Neural progenitor cell (in vitro differentiated cells): ENCODE measurements at regions not wholly inside any gene's neighbourhood (a gene's known extent, or its start where the extent isn't known, plus 50 kb on each side); places are given as distances from the start of the nearest gene placed in this dataset. TPM values are rescaled to one million over a fixed set of nuclear protein-coding genes. Genes with fewer than 3 reads are reported as not detected.

Source experiments
- DNase-seq: peaks from one replicate; pipeline ENCODE4 v3.0.0-alpha.2; 2016; ENCODE audit warnings: low spot score
- H2AFZ ChIP-seq: fragments of 200-600 bp; sonication (generic); replicated peaks from 2 replicates; pipeline ENCODE4 v1.6.1; 2016; ENCODE audit warnings: antibody characterized with exemption
- H3F3A ChIP-seq: fragments of 200-600 bp; sonication (generic); 2 replicates; pipeline ENCODE4 v1.6.1; 2016; ENCODE audit warnings: antibody characterized with exemption, low read depth
- H3K27ac ChIP-seq: fragments of 200-600 bp; sonication (generic); 2 replicates; pipeline ENCODE4 v1.5.1; 2016; ENCODE audit warnings: mild to moderate bottlenecking
- H3K27me3 ChIP-seq: fragments of 200-600 bp; sonication (generic); 2 replicates; pipeline ENCODE4 v1.6.1; 2016; ENCODE audit warnings: mild to moderate bottlenecking, moderate library complexity
- H3K36me3 ChIP-seq: fragments of 200-600 bp; sonication (generic); 2 replicates; pipeline ENCODE4 v1.5.1; 2016
- H3K4me1 ChIP-seq: fragments of 200-600 bp; sonication (generic); 2 replicates; pipeline ENCODE4 v1.6.1; 2016; ENCODE audit warnings: mixed run types
- H3K4me2 ChIP-seq: fragments of 200-600 bp; sonication (generic); 2 replicates; pipeline ENCODE4 v1.6.1; 2016
- H3K4me3 ChIP-seq: fragments of 200-600 bp; sonication (generic); 2 replicates; pipeline ENCODE4 v1.5.1; 2016
- H3K79me2 ChIP-seq: fragments of 200-600 bp; sonication (generic); 2 replicates; pipeline ENCODE4 v1.6.1; 2016; ENCODE audit warnings: low read depth
- H3K9ac ChIP-seq: fragments of 200-600 bp; sonication (generic); 2 replicates; pipeline ENCODE4 v1.6.1; 2016
- H3K9me3 ChIP-seq: fragments of 200-600 bp; sonication (generic); 2 replicates; pipeline ENCODE4 v1.5.1; 2016; ENCODE audit warnings: low read depth
- H4K20me1 ChIP-seq: fragments of 200-600 bp; sonication (generic); 2 replicates; pipeline ENCODE4 v1.6.1; 2016; ENCODE audit warnings: low read depth
- H3K27ac Mint-ChIP-seq: 3 replicates; pipeline ENCODE4 v1.8.0; 2021; ENCODE audit warnings: mixed read lengths
- H3K27me3 Mint-ChIP-seq: 2 replicates; pipeline ENCODE4 v1.8.0; 2022; ENCODE audit warnings: low read depth, mild to moderate bottlenecking, inconsistent platforms, moderate library complexity, mixed read lengths; ENCODE audit not compliant: insufficient read depth
- H3K36me3 Mint-ChIP-seq: 3 replicates; pipeline ENCODE4 v1.8.0; 2021; ENCODE audit warnings: mixed read lengths
- H3K4me1 Mint-ChIP-seq: 3 replicates; pipeline ENCODE4 v1.8.0; 2021; ENCODE audit warnings: mixed read lengths
- H3K4me3 Mint-ChIP-seq: 3 replicates; pipeline ENCODE4 v1.8.0; 2021; ENCODE audit warnings: mild to moderate bottlenecking, moderate library complexity, mixed read lengths
- H3K9me3 Mint-ChIP-seq: 3 replicates; pipeline ENCODE4 v1.8.0; 2020; ENCODE audit warnings: mixed read lengths
- EZH2 ChIP-seq: fragments of 200-600 bp; sonication (generic); IDR thresholded peaks from 2 replicates; pipeline ENCODE4 v1.6.1; 2017; ENCODE audit warnings: antibody characterized with exemption, mild to moderate bottlenecking, moderate library complexity
- EZH2phosphoT487 ChIP-seq: fragments of 200-600 bp; sonication (generic); IDR thresholded peaks from 2 replicates; pipeline ENCODE4 v1.6.1; 2017; ENCODE audit warnings: antibody characterized with exemption
- microRNA counts: library from miRNA; unstranded; fragments of <30 nt; microRNA quantifications from one replicate; lab custom pipeline; 2016
- microRNA-seq: library from miRNA; unstranded; fragments of <30 nt; microRNA quantifications from one replicate; pipeline ENCODE4, GENCODE V29; 2016
- small RNA-seq: library from RNA; depleted of rRNA; stranded (forward); fragments of <200 nt; gene quantifications from one replicate; pipeline ENCODE3, GENCODE V24; 2015
- TF ChIP-seq, protein P1 (sequence below): fragments of 200-600 bp; sonication (generic); IDR thresholded peaks from 2 replicates; pipeline ENCODE4 v1.5.1; 2017; ENCODE audit warnings: antibody characterized with exemption, mild to moderate bottlenecking

DNA sequence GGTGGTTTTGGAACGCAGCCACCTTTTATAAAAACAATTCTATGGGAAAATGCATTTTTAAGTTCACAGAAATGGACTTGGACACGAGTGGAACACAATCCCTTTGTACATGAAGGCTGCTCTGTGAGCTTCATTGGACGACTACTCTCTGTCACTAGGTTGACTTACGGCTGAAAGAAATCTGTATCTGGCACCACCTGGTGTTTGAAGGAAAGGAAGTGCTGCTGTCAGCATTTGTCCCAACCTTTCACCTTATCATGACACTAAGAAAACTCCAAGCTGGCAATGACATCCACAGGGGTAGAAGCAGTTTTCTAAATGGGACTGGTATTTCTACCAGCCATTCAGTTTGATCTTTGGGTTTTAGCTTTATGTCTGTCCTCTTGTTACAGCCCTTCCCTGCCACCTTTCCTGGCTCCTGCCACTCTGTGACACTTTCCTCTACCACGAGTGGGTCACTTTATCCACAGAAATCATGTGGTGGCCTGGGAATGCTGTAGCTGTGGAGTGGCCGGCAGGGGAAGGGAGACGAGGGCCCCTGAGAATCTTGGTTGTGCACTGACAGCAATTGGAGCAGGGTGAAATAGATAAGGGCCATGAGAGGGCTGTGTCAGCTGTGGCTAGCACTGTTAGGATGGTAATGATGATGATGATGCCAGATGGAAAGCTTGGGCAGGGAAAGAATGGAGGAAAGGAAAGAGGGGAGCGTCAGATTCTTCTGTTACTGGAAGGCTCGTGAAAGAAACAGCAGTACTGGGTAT, 85.2 kb downstream of the TBX19 start:
- Mint-ChIP-seq H3K27me3 (no peaks in the 10 kb centered on the region), H3K9me3 (no peaks in the 10 kb centered on the region), H3K36me3 (no peaks in the 10 kb centered on the region), H3K4me1 (no peaks in the 10 kb centered on the region), H3K4me3 (no peak overlapping the region), H3K27ac (no peak overlapping the region)
- peak; percentile 38 for DNase-seq
- Histone ChIP-seq H3K27me3 (no peaks in the 10 kb centered on the region), H3K27ac (no peak overlapping the region), H3K36me3 (no peaks in the 10 kb centered on the region), H3K4me3 (no peak overlapping the region), H3K79me2 (no peaks in the 10 kb centered on the region), H3F3A (no peaks in the 10 kb centered on the region), H3K4me1 (no peaks in the 10 kb centered on the region), H2AFZ (no peak overlapping the region), H3K9ac (no peak overlapping the region), H3K9me3 (no peaks in the 10 kb centered on the region), H4K20me1 (no peaks in the 10 kb centered on the region), H3K4me2 (no peak overlapping the region)
- TF ChIP-seq EZH2 = no peak
- TF ChIP-seq, protein P1, sequence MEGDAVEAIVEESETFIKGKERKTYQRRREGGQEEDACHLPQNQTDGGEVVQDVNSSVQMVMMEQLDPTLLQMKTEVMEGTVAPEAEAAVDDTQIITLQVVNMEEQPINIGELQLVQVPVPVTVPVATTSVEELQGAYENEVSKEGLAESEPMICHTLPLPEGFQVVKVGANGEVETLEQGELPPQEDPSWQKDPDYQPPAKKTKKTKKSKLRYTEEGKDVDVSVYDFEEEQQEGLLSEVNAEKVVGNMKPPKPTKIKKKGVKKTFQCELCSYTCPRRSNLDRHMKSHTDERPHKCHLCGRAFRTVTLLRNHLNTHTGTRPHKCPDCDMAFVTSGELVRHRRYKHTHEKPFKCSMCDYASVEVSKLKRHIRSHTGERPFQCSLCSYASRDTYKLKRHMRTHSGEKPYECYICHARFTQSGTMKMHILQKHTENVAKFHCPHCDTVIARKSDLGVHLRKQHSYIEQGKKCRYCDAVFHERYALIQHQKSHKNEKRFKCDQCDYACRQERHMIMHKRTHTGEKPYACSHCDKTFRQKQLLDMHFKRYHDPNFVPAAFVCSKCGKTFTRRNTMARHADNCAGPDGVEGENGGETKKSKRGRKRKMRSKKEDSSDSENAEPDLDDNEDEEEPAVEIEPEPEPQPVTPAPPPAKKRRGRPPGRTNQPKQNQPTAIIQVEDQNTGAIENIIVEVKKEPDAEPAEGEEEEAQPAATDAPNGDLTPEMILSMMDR = peak; percentile 41
- no peak for TF ChIP-seq EZH2phosphoT487

MicroRNAs in the stretch of these regions (microRNA counts, 767-probe panel; counts per million panel counts)
- 460 counts per million, percentile 90 among the panel's probes with 10 or more counts for microRNA hsa-miR-557 (lab: Ali Mortazavi, UCI)

Small RNAs in the stretch of these regions (microRNA-seq; reads per million reads assigned to microRNA genes)
- gene MIR557 = not detected

Small RNAs in the stretch of these regions (small RNA-seq; reads per million reads assigned to genes)
- not detected for gene MIR557
